GM19351 (cell line): ENCODE measurements at regions not wholly inside any gene's neighbourhood (a gene's known extent, or its start where the extent isn't known, plus 50 kb on each side); places are given as distances from the start of the nearest gene placed in this dataset.
"Not testable (repeated sequence)": the region's sequence is repeated elsewhere in the genome, so short reads cannot be mapped to it uniquely, and the experiment has no call there.

Experiments
- ATAC-seq: cut with Tn5 transposase; IDR thresholded peaks from one replicate; pipeline ENCODE4 v1.9.1; 2021; ENCODE audit warnings: mild to moderate bottlenecking, moderate library complexity; ENCODE audit not compliant: unreplicated experiment

- ATAC-seq, result no peak
These were observed 51.7 kb downstream of the FAM50B start for GRCh38 chr6:3900744-3901336.

- no peak for ATAC-seq
These were observed 53.9 kb downstream of the FAM50B start for GRCh38 chr6:3902871-3903648.

GRCh38 chr6:3904518-3904917, 55.3 kb downstream of the FAM50B start:
- no peak for ATAC-seq

GRCh38 chr6:3905945-3906845, 57.0 kb downstream of the FAM50B start:
- ATAC-seq, result no peak

- ATAC-seq, result no peak
These were observed 57.6 kb downstream of the FAM50B start for GRCh38 chr6:3906846-3907151.

- ATAC-seq, result no peak
These were observed 59.0 kb downstream of the FAM50B start for GRCh38 chr6:3908223-3908622.

- no peak for ATAC-seq
These were observed 59.8 kb downstream of the FAM50B start for GRCh38 chr6:3908961-3909360.

GRCh38 chr6:3910106-3910663, 61.0 kb downstream of the FAM50B start:
- no peak for ATAC-seq

GRCh38 chr6:3911130-3911529, 62.0 kb downstream of the FAM50B start:
- no peak for ATAC-seq

GRCh38 chr6:3911614-3912336, 62.6 kb downstream of the FAM50B start:
- no peak for ATAC-seq

GRCh38 chr6:3912361-3913076, 63.3 kb downstream of the FAM50B start:
- ATAC-seq, result no peak

GRCh38 chr6:3913077-3913957, 64.1 kb downstream of the FAM50B start:
- ATAC-seq, result no peak

- no peak for ATAC-seq
These were observed 64.8 kb downstream of the FAM50B start for GRCh38 chr6:3913958-3914337.

- no peak for ATAC-seq
These were observed 66.1 kb downstream of the FAM50B start for GRCh38 chr6:3915076-3915791.

- ATAC-seq, result no peak
These were observed 67.0 kb downstream of the FAM50B start for GRCh38 chr6:3916211-3916610.

GRCh38 chr6:3916749-3917148, 67.6 kb downstream of the FAM50B start:
- not testable (repeated sequence) for ATAC-seq

- no peak for ATAC-seq
These were observed 69.3 kb downstream of the FAM50B start for GRCh38 chr6:3918469-3918868.

GRCh38 chr6:3919130-3919628, 70.0 kb downstream of the FAM50B start:
- ATAC-seq, result no peak
